HG03558 (cell line): ENCODE measurements at regions not wholly inside any gene's neighbourhood (a gene's known extent, or its start where the extent isn't known, plus 50 kb on each side); places are given as distances from the start of the nearest gene placed in this dataset.
"Not testable (repeated sequence)": the region's sequence is repeated elsewhere in the genome, so short reads cannot be mapped to it uniquely, and the experiment has no call there.

Experiments used
- ATAC-seq: cut with Tn5 transposase; IDR thresholded peaks from one replicate; pipeline ENCODE4 v1.9.1; 2021; ENCODE audit warnings: moderate number of reproducible peaks; ENCODE audit not compliant: unreplicated experiment; ENCODE audit errors: extremely low read depth

DNA sequence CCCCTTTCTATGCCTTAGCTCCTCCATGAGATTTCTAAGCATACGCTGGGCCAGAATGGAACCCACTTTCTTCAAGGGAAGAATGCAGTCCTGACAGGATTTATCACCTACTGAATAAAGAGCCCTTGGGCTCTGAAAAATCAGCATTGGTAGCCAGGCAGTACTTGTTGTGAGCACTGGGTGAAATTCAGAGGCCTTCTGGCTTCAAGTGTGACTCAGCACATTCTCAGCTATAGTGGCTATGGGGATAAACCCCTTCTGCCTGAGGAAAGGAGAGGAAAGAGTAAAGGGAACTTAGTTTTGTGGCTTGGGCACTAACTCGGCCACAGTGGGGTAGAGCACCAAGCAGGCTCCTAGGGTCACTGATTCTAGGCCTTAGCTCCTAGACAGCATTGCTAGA is 574.8 kb downstream of the JRKL start:
- no peak for ATAC-seq

DNA sequence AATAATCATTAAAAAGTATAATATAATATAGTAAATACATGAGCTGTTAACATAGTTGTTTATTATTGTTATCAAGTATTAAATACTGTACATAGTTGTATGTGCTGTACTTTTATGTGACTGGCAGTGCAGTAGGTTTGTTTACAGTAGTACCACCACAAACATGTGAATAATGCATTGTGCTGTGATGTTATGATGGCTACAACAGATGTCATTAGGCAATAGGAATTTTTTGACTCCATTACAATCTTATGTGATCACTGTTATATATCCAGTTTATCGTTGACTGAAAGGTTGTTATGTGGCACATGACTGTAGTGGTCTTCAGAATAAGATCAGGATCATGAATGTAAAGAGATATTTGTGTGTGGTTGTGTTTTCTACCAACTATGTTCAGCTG is 577.8 kb downstream of the JRKL start:
- ATAC-seq: no peak

GRCh38 chr11:96969251-96969650 is 579.4 kb downstream of the JRKL start:
- no peak for ATAC-seq

GRCh38 chr11:96978751-96979150 is 588.9 kb downstream of the JRKL start:
- no peak for ATAC-seq

- ATAC-seq: no peak
Measured at GRCh38 chr11:96986516-96986915, 596.7 kb downstream of the JRKL start.

DNA sequence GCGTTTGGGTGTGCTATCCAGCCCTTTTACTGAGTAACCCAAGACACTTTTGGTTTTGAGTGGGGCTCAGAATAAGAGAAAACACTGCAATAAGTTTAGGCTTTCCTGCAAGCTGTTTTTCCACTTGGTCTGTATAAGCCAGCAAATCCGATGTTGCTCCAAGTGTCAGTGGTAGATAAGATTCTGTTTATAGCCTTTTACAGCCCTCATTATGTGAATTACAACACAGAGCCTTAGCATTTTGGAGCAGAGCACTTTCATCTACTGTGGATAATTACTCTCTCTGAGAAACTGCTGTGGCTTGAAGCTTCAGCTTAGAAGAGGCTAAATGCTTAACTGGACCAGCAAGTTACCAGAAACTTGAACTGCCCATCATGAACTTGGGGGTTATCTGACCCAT is 601.1 kb downstream of the JRKL start:
- no peak for ATAC-seq

DNA sequence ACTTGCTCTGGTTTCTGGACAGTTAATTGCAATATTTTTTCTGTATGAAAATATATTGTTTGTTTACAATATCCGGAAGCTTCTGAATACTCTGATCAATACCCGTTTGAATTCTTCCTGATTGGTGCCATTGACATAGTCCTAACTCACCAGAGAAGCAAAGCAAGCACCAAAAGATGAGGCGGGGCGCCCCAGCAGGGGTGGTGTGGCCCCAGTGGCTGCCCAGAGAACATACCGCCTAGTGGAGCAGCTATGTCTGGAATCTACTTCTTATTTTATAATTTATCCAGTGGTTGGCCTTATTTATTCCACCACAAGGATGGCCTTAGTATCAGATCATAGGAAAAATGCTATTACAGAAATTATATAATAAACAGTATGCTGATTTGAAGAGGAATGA is 610.7 kb downstream of the JRKL start:
- no peak for ATAC-seq

- no peak for ATAC-seq
Measured at GRCh38 chr11:97007283-97007682, 617.5 kb downstream of the JRKL start.

GRCh38 chr11:97009613-97010012 is 619.8 kb downstream of the JRKL start:
- ATAC-seq: no peak

GRCh38 chr11:97010997-97011396 is 621.2 kb downstream of the JRKL start:
- not testable (repeated sequence) for ATAC-seq

- ATAC-seq: no peak
Measured at GRCh38 chr11:97015327-97015726, 625.5 kb downstream of the JRKL start.

GRCh38 chr11:97019305-97019704 is 629.5 kb downstream of the JRKL start:
- no peak for ATAC-seq

DNA sequence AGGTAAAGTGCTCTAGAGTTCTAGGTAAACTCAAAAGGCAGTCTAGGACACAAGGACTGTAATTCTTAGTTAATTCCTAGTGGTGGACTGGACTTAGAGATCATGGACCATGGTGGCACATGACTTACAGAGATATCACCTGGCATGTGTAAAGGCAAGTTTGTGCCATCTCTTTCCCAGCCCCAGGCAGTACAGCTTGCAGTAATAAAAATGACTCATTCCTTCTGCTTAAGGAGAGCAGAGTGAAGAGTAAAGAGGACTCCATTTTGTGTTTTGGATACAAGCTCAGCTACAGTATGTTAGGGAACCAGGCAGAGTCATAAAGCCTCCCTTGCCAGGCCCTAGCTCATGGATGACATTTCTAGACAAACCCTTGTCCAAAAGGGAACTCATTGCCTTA is 629.9 kb downstream of the JRKL start:
- no peak for ATAC-seq

DNA sequence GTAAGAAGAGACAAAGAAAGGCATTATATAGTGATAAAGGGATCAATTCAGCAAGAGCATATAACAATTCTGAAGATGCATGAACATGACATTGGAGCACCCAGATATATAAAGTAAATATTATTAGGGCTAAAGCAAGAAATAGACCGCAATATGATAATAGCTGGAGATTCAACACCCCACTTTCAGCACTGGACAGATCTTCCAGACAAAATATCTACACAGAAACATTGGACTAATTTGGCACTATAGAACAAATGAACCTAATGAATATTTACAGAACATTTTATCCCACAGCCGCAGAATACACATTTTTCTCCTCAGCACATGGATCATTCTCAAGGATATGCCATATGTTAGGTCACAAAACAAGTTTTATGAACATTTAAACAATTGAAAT is 633.1 kb downstream of the JRKL start:
- ATAC-seq: no peak

GRCh38 chr11:97028836-97029406 is 639.1 kb downstream of the JRKL start:
- no peak for ATAC-seq

- ATAC-seq: no peak
Measured at GRCh38 chr11:97033178-97033577, 643.4 kb downstream of the JRKL start.

GRCh38 chr11:97048481-97048880 is 658.7 kb downstream of the JRKL start:
- ATAC-seq: no peak

- ATAC-seq: no peak
Measured at GRCh38 chr11:97060184-97060583, 670.4 kb downstream of the JRKL start.

DNA sequence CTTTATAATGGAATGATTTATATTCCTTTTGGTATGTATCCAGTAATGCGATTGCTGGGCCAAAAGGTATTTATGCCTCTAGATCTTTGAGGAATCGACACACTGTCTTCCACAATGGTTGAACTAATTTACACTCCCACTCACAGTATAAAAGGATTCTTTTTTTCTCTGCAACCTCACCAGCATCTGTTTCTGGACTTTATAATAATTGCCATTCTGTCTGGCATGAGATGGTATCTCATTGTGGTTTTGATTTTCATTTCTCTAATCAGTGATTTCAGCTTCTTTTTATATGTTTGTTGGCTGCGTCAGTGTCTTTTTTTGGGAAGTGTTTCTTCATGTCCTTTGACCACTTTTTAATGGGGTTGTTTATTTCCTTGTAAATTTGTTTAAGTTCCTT is 679.3 kb downstream of the JRKL start:
- ATAC-seq: no peak

DNA sequence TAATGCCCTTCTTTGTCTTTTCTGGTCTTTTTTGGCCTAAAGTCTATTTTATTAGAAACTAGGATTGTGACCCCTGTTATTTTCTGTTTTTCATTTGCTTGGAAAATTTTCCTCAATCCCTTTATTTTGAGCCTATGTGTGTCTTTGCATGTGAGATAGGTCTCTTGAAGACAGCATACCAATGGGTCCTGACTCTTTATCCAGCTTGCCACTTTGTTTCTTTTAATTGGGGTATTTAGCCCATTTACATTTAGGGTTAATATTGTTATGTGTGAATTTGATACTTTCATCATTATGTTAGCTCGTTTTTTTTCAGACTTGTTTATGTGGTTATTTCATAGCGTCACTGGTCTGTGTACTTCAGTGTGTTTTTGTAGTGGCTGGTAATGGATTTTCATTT is 682.6 kb downstream of the JRKL start:
- ATAC-seq: no peak

- not testable (repeated sequence) for ATAC-seq
Measured at GRCh38 chr11:97076666-97077065, 686.9 kb downstream of the JRKL start.

- no peak for ATAC-seq
Measured at GRCh38 chr11:97078443-97078842, 688.6 kb downstream of the JRKL start.

DNA sequence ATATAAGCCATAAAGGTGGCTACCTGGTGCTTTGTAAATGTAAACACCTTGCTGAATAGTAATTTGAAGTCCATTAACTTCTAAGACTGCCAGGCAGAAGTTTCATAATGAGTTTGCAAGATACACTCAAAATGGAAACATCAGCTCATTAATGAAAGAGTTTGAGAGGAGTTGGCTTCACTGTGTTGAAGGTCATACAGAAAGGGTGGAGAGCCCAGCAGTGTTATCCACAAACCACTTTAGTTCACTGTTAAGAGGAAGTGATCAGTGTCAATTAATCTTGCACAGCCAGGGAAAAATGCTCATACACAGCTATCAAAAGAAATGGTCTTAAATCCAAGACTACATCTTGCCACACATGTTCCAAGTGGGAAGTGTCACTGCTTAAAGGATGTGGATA is 689.4 kb downstream of the JRKL start:
- no peak for ATAC-seq
